Stimulated activated naive B cell treated with anti-CD40 and anti-IgM and Interleukin-4, amounts not matched to agents 10 μg/mL and 1 μg/mL and 100 μg/mL, for 72 hours (primary cell): ENCODE measurements at regions not wholly inside any gene's neighbourhood (a gene's known extent, or its start where the extent isn't known, plus 50 kb on each side); places are given as distances from the start of the nearest gene placed in this dataset.

ENCODE experiments used
- ATAC-seq, 2 donors: fragments of 150-1000 bp; cut with Tn5 transposase; replicated peaks; 2 replicates each; pipeline ENCODE4 v1.10.0; 2021; ENCODE audit warnings: moderate library complexity in 1 of 2
- DNase-seq: peaks from one replicate; pipeline ENCODE4 v3.0.0; 2021
- H3K27ac Mint-ChIP-seq: one replicate; pipeline ENCODE4 v1.8.0; 2022; ENCODE audit warnings: mild to moderate bottlenecking, mixed read lengths
- H3K27me3 Mint-ChIP-seq, 2 donors: one replicate each; pipeline ENCODE4 v1.8.0; 2022; ENCODE audit warnings: mixed read lengths in 2 of 2
- H3K36me3 Mint-ChIP-seq, 2 donors: one replicate each; pipeline ENCODE4 v1.8.0; 2022; ENCODE audit warnings: mixed read lengths in 2 of 2, mild to moderate bottlenecking in 1 of 2
- H3K4me1 Mint-ChIP-seq, 2 donors: one replicate each; pipeline ENCODE4 v1.8.0; 2022; ENCODE audit warnings: mixed read lengths in 2 of 2, mild to moderate bottlenecking in 1 of 2
- H3K4me3 Mint-ChIP-seq, 2 donors: one replicate each; pipeline ENCODE4 v1.8.0; 2022; ENCODE audit warnings: mild to moderate bottlenecking in 2 of 2, mixed read lengths in 2 of 2, moderate library complexity in 1 of 2
- H3K9me3 Mint-ChIP-seq, 2 donors: one replicate each; pipeline ENCODE4 v1.8.0; 2022; ENCODE audit warnings: mixed read lengths in 2 of 2, mild to moderate bottlenecking in 1 of 2

DNA sequence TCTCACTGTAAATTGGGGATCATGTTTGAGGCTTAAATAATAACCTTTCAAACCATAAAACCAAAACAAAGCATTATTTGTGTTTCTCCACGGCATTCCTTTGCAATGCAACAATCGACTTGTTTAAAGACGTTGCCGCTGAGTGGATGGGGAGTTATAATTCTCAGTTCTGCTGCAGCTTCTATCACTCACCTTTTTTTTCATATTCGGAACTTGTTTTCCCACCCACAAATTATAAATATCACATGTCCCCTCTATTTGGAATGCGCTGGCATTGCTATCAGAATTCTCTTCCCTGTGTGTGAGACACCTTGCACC, 372.8 kb upstream of the SMIM21 start:
- H3K36me3 Mint-ChIP-seq, result no peaks in the 10 kb centered on the region
- H3K9me3 Mint-ChIP-seq, result no peaks in the 10 kb centered on the region
- H3K4me1 Mint-ChIP-seq, result no peaks in the 10 kb centered on the region
- no peaks in the 10 kb centered on the region for H3K27me3 Mint-ChIP-seq
- H3K27ac Mint-ChIP-seq, result no peak overlapping the region
- no peak overlapping the region for H3K4me3 Mint-ChIP-seq
- no peak for DNase-seq
- ATAC-seq, result no peak

DNA sequence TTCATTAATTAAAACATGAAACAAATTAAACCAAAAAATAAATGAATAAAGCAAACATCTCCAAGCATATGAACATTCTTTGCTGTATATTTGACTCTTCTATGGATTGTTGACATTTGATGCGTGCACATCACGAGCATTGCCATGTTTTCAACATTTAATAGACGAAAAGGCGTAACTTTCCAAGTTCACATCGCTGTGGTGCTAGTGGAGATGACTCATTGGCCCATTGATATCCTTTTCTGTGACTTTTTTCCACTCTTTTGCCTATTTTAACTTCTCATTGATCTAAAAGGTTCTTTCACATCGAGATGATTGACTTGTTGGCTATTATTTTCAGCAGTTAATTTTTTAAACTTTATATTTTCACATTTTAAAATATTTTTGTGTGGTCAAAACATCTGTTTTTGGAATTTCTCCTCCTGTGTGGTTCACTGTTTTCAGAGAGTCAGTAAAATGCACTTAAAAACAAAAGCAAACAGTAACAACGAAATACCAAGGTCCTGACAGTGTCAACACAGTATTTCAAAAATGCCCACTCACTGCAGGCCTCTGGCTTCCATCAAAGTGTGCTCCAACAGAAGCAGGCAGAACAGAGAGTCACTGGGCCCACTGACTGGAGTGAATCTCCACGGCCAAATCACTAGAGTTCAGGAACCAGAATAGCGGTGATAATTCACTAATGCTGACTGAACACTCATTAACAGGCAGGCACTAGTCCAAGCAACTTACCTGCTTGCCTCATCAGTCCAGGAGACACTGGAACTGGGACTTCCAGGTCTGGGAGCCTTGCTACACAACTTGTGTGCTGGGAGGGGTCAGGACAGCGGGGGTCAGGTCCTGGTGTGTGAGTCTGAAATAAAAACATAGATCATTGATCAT, 372.2 kb upstream of the SMIM21 start:
- Mint-ChIP-seq H3K36me3 (no peaks in the 10 kb centered on the region), H3K27me3 (no peaks in the 10 kb centered on the region), H3K4me3 (no peak overlapping the region), H3K4me1 (no peaks in the 10 kb centered on the region), H3K27ac (no peak overlapping the region), H3K9me3 (no peaks in the 10 kb centered on the region)
- ATAC-seq (no peak), DNase-seq (no peak)

DNA sequence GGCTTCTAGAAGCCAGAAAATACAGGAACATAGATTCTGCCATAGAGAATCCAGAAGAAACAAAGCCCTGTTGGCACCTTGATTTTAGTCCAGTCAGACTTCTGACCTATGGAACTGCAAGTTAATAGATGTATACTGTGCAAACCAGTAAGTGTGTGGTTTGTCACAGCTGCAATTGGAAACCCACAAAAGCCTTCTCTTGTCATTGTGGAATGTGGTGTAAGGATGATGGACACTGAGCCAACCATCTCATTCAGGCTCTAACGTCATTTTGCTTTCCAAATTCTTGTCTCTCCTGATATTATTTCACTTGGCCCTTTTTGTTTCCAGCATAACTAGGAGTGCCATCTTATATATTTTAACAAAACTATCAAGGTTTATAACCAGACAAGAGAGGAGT, 369.5 kb upstream of the SMIM21 start:
- Mint-ChIP-seq H3K27me3 (no peaks in the 10 kb centered on the region), H3K36me3 (no peaks in the 10 kb centered on the region), H3K27ac (no peak overlapping the region), H3K9me3 (peaks cover 5 to 6% of the 10 kb centered on the region in 2 donors), H3K4me1 (no peaks in the 10 kb centered on the region), H3K4me3 (no peak overlapping the region)
- ATAC-seq (no peak), DNase-seq (no peak)

DNA sequence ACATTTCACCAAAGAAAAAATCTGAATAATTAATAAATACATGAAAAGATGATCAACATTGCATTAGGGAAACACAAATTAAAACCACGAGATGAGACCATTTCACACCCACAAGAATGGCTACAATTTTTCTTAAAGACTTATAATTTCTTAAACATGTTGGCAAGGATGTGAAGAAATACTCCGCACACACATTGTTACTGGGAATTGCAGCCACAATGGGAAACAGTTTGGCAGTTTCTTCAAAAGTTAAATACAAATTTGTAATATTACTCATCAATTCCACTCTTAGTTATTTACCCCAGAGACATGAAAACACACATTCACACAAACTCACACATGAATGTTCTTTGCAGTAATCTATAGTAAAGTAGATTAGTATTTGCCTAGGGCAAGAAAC, 363.3 kb upstream of the SMIM21 start:
- Mint-ChIP-seq H3K27me3 (no peaks in the 10 kb centered on the region), H3K4me3 (no peak overlapping the region), H3K27ac (no peak overlapping the region), H3K4me1 (no peaks in the 10 kb centered on the region), H3K36me3 (no peaks in the 10 kb centered on the region), H3K9me3 (peaks cover 5 to 6% of the 10 kb centered on the region in 2 donors)
- DNase-seq (no peak), ATAC-seq (no peak)

DNA sequence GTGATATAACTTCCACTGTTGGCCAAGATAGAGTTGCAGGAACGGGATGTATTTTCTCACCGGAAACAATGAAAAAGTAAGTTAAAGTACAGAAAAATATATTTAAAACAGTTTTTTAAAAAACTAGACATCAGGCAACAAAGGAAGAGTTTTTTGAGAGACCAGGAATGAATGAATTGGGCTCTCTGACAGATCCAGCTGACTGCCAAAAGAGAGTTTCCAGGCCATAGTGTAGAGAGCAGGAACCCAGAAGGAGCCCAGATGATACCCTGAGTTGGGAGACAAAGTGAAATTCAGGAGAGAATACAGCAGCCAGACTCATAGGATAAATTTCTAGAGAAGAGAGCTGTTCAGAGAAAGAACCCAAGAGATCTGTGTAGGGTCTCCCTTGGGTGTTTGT, 362.6 kb upstream of the SMIM21 start:
- Mint-ChIP-seq H3K36me3 (no peaks in the 10 kb centered on the region), H3K4me3 (no peak overlapping the region), H3K27me3 (no peaks in the 10 kb centered on the region), H3K9me3 (peaks cover 6% of the 10 kb centered on the region in 2 donors), H3K27ac (no peak overlapping the region), H3K4me1 (no peaks in the 10 kb centered on the region)
- no peak for ATAC-seq
- no peak for DNase-seq

DNA sequence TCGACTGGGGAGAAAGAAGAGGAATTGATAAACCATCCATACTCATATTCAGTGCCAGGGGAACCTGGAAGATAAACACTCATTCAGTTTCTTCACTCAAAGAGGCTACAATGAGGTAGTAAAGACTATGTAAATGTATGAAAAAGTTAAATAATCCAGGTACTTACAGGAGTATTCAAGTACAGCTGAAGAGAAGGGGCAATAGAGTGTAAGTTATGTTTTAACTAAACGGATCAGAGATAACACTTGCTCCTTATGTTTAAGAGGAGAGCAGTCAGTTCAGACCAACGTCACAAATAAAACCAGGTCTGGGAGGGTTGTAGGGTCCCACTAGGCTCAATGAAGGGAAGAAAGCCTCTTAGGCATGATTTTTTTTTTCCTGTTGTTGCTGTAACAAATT, 358.3 kb upstream of the SMIM21 start:
- Mint-ChIP-seq H3K36me3 (no peaks in the 10 kb centered on the region), H3K9me3 (peaks cover 0 to 1% of the 10 kb centered on the region in 2 donors), H3K27me3 (no peaks in the 10 kb centered on the region), H3K27ac (no peak overlapping the region), H3K4me3 (no peak overlapping the region), H3K4me1 (no peaks in the 10 kb centered on the region)
- DNase-seq, result no peak
- no peak for ATAC-seq

DNA sequence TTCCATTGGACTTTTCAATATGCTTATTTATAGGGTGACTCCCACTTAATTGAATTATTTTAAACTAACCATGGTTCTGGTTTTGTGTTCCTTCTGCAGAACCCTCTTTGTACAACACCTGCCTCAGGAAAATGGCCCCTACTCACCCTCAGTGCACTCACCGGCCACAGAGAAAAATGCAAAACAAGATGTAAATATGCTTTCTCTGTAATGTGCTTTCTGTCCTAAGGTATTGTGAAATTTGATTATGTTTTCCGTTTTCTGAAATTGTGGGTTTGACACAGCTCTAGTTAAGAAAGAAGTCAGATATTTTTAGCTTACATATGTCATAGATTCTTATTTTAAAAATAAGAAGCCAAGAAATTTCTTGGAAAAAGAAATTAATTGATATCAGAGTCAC, 357.7 kb upstream of the SMIM21 start:
- ATAC-seq (no peak), DNase-seq (no peak)
- H3K4me1 Mint-ChIP-seq, result no peaks in the 10 kb centered on the region
- H3K27ac Mint-ChIP-seq, result no peak overlapping the region
- no peaks in the 10 kb centered on the region for H3K36me3 Mint-ChIP-seq
- no peak overlapping the region for H3K4me3 Mint-ChIP-seq
- H3K27me3 Mint-ChIP-seq, result no peaks in the 10 kb centered on the region
- peaks cover 0 to 1% of the 10 kb centered on the region in 2 donors for H3K9me3 Mint-ChIP-seq

DNA sequence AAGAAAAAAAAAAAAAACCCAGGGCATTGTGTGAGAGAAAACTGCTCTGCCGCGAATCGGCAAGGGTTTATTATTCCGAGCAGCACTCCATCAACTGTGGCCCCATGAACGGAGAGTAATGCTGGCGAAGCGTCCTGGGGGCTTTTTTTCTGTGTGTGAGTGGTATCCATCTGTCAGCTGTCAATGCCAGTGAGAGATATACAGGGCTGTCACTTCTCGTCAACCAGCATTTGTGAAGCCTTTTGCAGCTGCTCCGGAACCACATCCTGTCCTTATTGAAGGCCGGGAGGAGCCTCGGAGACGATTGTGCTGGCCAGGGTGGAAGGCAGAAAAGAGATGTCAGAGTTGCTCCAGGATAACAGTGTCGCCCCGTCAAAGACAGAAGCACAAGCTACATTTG, 356.9 kb upstream of the SMIM21 start:
- Mint-ChIP-seq H3K27me3 (no peaks in the 10 kb centered on the region), H3K9me3 (peaks cover 0 to 1% of the 10 kb centered on the region in 2 donors), H3K27ac (no peak overlapping the region), H3K4me1 (no peaks in the 10 kb centered on the region), H3K36me3 (no peaks in the 10 kb centered on the region), H3K4me3 (no peak overlapping the region)
- no peak for ATAC-seq
- DNase-seq, result no peak

DNA sequence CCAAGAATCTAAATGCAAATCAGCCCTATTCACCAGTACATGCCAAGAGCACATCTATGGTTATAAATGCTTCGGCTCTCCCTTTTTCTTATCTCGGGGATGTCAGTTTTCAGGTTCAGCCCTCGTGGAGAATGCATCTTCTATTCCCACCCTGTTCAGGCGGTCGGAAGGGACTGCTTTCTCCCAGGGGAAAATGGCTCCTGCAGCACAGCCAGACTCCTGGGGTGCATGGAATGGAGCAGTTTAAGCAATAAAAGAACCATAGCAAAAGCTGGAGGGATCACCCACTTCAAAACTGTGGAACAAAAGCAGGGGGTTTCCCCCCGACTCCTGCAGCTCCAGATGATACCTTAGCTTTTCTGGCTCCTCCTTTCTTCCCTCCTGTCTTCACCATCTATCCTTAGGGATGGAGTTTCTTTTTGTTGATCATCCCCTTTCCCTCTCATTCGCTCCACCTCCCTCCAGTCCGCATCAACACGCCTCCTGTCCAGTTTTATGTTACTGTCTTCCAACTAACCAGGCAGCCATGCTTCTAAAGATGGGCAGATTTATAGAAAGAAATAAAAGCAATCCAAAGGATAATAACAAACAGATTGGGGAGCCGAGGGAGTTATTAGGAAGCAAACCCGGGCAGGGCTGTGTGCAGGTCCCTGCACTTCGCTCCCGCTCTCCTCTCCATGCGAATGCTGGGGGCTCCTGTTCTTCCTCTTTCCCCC, 356.2 kb upstream of the SMIM21 start:
- Mint-ChIP-seq H3K4me1 (no peaks in the 10 kb centered on the region), H3K4me3 (no peak overlapping the region)
- no peak for ATAC-seq

DNA sequence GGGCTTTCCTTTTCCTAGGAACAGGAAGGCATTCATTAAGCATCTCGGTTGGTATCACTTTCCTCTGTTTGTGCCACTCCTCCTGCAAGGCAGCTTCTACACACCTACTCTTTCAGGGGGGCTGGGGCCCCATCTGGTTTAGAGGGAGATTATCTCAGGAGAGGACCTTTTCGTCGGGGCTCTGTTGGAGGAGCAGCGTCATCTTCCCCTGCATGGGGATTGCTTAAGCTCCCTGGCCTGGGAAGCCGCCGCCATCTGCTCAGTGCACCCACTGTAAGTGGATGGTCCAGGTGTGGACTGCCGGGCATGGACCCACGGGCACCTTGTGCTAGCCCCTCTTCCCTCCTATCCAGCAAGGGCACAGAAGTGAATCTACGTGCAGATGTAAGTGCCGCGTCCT, 355.3 kb upstream of the SMIM21 start:
- Mint-ChIP-seq H3K27me3 (peaks cover 0 to 3% of the 10 kb centered on the region in 2 donors), H3K9me3 (peaks cover 0 to 1% of the 10 kb centered on the region in 2 donors), H3K4me3 (no peak overlapping the region), H3K27ac (no peak overlapping the region), H3K4me1 (no peaks in the 10 kb centered on the region), H3K36me3 (no peaks in the 10 kb centered on the region)
- no peak for ATAC-seq
- no peak for DNase-seq

More for the DNA sequence above, 356.2 kb upstream of the SMIM21 start:
- H3K36me3 Mint-ChIP-seq, result no peaks in the 10 kb centered on the region
- DNase-seq, result no peak
- H3K9me3 Mint-ChIP-seq, result peaks cover 0 to 1% of the 10 kb centered on the region in 2 donors
- H3K27me3 Mint-ChIP-seq, result no peaks in the 10 kb centered on the region
- H3K27ac Mint-ChIP-seq, result no peak overlapping the region

DNA sequence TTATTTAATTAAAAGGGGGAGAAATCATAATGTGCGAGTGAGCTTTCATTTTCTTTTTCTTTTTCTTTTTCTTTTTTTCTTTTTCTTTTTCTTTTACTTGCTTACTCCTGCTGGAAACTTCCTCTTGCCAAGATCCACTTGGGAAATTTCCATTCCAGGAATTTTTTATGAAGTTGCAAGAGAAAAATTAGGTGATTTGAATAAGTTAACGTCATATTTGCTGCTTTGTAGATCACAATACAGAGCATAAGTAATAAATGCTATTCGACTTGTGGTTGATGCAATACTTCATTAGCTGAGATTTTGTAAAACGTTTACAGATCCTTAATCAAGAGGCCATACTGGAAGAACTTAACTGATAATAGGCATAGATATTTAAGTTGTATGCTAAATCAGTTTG, 354.7 kb upstream of the SMIM21 start:
- no peak overlapping the region for H3K27ac Mint-ChIP-seq
- H3K27me3 Mint-ChIP-seq, result peaks cover 0 to 4% of the 10 kb centered on the region in 2 donors
- ATAC-seq (no peak), DNase-seq (no peak)
- peaks cover 0 to 1% of the 10 kb centered on the region in 2 donors for H3K9me3 Mint-ChIP-seq
- no peaks in the 10 kb centered on the region for H3K36me3 Mint-ChIP-seq
- H3K4me3 Mint-ChIP-seq, result no peak overlapping the region
- no peaks in the 10 kb centered on the region for H3K4me1 Mint-ChIP-seq

DNA sequence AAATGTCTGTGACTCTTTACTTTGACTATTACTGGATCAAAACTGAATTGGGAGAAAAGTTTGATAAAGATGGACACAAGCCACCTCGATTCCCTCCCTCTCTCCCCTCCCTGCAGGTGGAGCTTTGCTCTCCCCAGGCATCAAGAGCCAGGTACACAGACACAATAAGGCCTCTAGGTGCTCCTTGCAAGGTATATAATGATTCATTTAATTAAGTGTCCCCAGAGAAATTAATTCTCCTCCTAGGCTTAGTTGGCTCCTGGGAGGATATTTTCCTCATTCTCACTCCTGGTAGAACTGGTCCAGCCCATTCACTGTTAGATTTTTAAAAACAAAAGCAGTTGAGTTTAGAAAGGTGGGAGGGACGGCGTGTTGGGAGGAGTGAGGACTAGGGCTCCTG, 352.4 kb upstream of the SMIM21 start:
- ATAC-seq, result no peak
- no peak for DNase-seq
- Mint-ChIP-seq H3K27me3 (peaks cover 0 to 4% of the 10 kb centered on the region in 2 donors), H3K27ac (no peak overlapping the region), H3K4me3 (no peak overlapping the region), H3K4me1 (no peaks in the 10 kb centered on the region), H3K36me3 (no peaks in the 10 kb centered on the region), H3K9me3 (no peaks in the 10 kb centered on the region)

DNA sequence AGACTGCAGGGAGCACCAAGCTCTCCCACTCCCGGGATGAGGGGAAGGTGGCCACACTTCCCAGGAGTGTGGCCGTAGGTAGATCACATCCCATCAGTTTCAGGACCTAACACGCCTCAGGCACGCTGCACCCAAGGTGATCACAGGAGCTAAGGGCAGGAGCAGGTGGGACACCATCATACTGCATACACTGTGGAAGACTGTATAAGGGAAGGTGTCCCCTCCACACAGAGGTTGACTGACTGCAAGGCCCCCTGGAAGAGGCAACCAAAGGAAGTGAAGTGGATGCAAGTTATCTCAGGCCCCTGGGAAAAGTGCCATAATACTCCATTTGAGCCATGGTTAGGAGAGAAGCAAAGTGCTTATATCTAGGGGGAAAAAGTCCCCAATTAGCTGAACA, 351.9 kb upstream of the SMIM21 start:
- DNase-seq (no peak), ATAC-seq (no peak)
- H3K27ac Mint-ChIP-seq, result no peak overlapping the region
- no peaks in the 10 kb centered on the region for H3K36me3 Mint-ChIP-seq
- H3K4me1 Mint-ChIP-seq, result no peaks in the 10 kb centered on the region
- peaks cover 0 to 4% of the 10 kb centered on the region in 2 donors for H3K27me3 Mint-ChIP-seq
- H3K9me3 Mint-ChIP-seq, result no peaks in the 10 kb centered on the region
- H3K4me3 Mint-ChIP-seq, result no peak overlapping the region

DNA sequence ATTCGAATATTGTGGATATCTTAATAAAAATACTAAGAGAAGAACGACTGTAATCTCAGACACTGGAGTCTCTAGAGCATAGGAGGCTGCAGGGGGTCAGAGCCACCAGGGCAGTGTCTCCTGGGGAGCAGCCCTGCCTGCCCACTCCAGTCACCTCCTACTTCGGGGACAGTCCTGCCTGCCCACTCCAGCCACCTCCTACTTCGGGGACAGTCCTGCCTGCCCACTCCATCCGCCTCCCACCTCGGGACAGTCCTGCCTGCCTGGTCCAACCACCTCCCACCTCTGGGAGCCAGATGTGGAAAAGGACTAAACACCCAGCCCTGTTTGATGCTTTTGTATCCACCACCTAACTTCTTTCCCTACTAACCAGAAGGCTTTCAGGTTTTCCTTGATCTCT, 350.1 kb upstream of the SMIM21 start:
- no peaks in the 10 kb centered on the region for H3K4me1 Mint-ChIP-seq
- no peaks in the 10 kb centered on the region for H3K36me3 Mint-ChIP-seq
- no peak for ATAC-seq
- DNase-seq, result no peak
- H3K27me3 Mint-ChIP-seq, result peaks cover 4 to 5% of the 10 kb centered on the region in 2 donors
- H3K9me3 Mint-ChIP-seq, result peaks cover 2 to 3% of the 10 kb centered on the region in 2 donors
- H3K4me3 Mint-ChIP-seq, result no peak overlapping the region
- H3K27ac Mint-ChIP-seq, result no peak overlapping the region

DNA sequence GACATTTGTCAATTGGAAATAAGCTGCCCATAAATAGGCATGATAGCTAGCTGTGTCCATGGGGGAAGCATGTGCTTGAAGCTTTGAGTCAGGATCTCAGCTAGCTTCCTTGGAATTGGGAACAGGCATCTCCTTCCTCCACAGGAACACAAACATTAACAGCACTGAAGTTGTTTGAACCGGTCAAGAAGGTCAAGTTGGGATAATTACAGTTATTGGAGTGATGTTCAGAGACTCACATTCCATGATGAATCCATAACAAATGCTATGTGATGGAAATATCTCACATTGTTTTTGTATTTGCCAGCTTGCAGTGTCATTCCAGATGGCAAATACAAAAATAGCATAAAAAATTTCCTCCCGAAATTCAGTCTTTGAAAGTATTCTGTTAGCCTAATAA, 347.6 kb upstream of the SMIM21 start:
- Mint-ChIP-seq H3K27me3 (peaks cover 4 to 6% of the 10 kb centered on the region in 2 donors), H3K4me3 (no peak overlapping the region), H3K9me3 (peaks cover 3% of the 10 kb centered on the region in 2 donors), H3K36me3 (no peaks in the 10 kb centered on the region), H3K4me1 (no peaks in the 10 kb centered on the region), H3K27ac (no peak overlapping the region)
- no peak for DNase-seq
- ATAC-seq, result no peak
